Gastroesophageal sphincter (tissue), 3 donors: ENCODE measurements at regions not wholly inside any gene's neighbourhood (a gene's known extent, or its start where the extent isn't known, plus 50 kb on each side); places are given as distances from the start of the nearest gene placed in this dataset.

Experiments
- CTCF ChIP-seq, 4 experiments: fragments of 200-600 bp in 2 of 4; fragments of 450-650 bp in 2 of 4; sonication (generic) in 1 of 4; IDR thresholded peaks; one replicate each; pipeline ENCODE4 v1.5.1; 2017 to 2019; ENCODE audit warnings: antibody characterized with exemption in 4 of 4, mild to moderate bottlenecking in 2 of 4, moderate library complexity in 2 of 4
- EP300 ChIP-seq: sonication (generic); formaldehyde crosslinking; IDR thresholded peaks from one replicate; pipeline ENCODE4 v1.6.1; 2017; ENCODE audit warnings: antibody characterized with exemption, mild to moderate bottlenecking
- POLR2A ChIP-seq, 2 donors: fragments of 450-650 bp; IDR thresholded peaks; one replicate each; pipeline ENCODE4 v1.6.1; 2017; ENCODE audit warnings: antibody characterized with exemption in 2 of 2, mild to moderate bottlenecking in 2 of 2, moderate library complexity in 1 of 2
- POLR2AphosphoS5 ChIP-seq: sonication (generic); formaldehyde crosslinking; IDR thresholded peaks from one replicate; pipeline ENCODE4 v1.6.1; 2017; ENCODE audit warnings: antibody characterized with exemption

GRCh38 chr7:142476077-142476476 lies 218.2 kb upstream of the PRSS58 start:
- TF ChIP-seq CTCF (IDR thresholded peaks at IDR 0.05) = no peak
- no peak for TF ChIP-seq POLR2A (IDR thresholded peaks at IDR 0.05)
- no peak for TF ChIP-seq POLR2AphosphoS5
- no peak for TF ChIP-seq EP300
